VCaP (cell line): ENCODE measurements at regions not wholly inside any gene's neighbourhood (a gene's known extent, or its start where the extent isn't known, plus 50 kb on each side); places are given as distances from the start of the nearest gene placed in this dataset.
"Not testable (repeated sequence)": the region's sequence is repeated elsewhere in the genome, so short reads cannot be mapped to it uniquely, and the experiment has no call there.

Experiments used
- H3K27ac ChIP-seq: fragments of 450-650 bp; 2 replicates; pipeline ENCODE4 v1.5.1; 2017
- CTCF ChIP-seq: fragments of 450-650 bp; conservative IDR thresholded peaks from 2 replicates; pipeline ENCODE4 v1.5.1; 2017; ENCODE audit warnings: mild to moderate bottlenecking, moderate library complexity

- no peak overlapping the region for H3K27ac ChIP-seq
- TF ChIP-seq CTCF = no peak
Observed at GRCh38 chr16:75864243-75864642, 138.0 kb upstream of the CPHXL start.

GRCh38 chr16:75865736-75866135, 139.4 kb upstream of the CPHXL start:
- no peak overlapping the region for H3K27ac ChIP-seq
- TF ChIP-seq CTCF = no peak

GRCh38 chr16:75868636-75869632, 142.6 kb upstream of the CPHXL start:
- H3K27ac ChIP-seq = no peak overlapping the region
- no peak for TF ChIP-seq CTCF

GRCh38 chr16:75881280-75881679, 155.0 kb upstream of the CPHXL start:
- not testable (repeated sequence) for H3K27ac ChIP-seq

GRCh38 chr16:75899163-75899562, 172.9 kb upstream of the CPHXL start:
- H3K27ac ChIP-seq = no peak overlapping the region
- no peak for TF ChIP-seq CTCF

GRCh38 chr16:75908331-75909117, 182.2 kb upstream of the CPHXL start:
- H3K27ac ChIP-seq = no peak overlapping the region
- TF ChIP-seq CTCF = no peak

GRCh38 chr16:75909746-75910145, 183.5 kb upstream of the CPHXL start:
- no peak overlapping the region for H3K27ac ChIP-seq
- TF ChIP-seq CTCF = no peak
